ENCODE measurements at regions not wholly inside any gene's neighbourhood (a gene's known extent, or its start where the extent isn't known, plus 50 kb on each side); places are given as distances from the start of the nearest gene placed in this dataset.

DNA sequence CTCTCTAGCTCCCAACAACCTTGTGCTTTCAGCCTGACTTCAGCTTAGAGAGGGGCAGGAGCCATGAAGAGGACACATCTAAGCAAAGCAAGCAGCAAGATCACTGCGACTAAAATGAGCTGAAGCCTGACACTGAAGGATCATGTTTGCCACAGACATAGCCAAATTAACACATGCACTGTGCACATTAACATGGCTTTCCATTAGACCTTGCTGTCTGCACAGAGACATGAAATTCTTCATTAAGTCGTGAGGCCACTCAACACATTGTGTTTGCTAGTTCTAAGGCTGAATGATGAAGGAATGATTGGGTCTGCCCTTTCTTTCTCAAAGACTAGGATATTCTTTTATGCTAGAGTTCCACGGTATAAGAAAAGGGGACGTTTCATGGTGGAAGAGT lies 558.3 kb upstream of the PSMD7 start:
- DNase-seq (no peak), ATAC-seq (no peak)
- Histone ChIP-seq H3K4me1 (no peaks in the 10 kb centered on the region), H3K9me3 (no peaks in the 10 kb centered on the region), H3K27me3 (no peaks in the 10 kb centered on the region), H3K27ac (no peak overlapping the region), H3K36me3 (no peaks in the 10 kb centered on the region), H3K4me3 (no peak overlapping the region)
- 49% methylated on average over 4 of the region's 4 CpGs for whole genome bisulfite sequencing (ENCODE audit: insufficient coverage, low coverage, low lambda C conversion rate, missing lambda C conversion rate)
- intact Hi-C loops (cut with DNase I) = no loop called here
- TF ChIP-seq POLR2A (IDR thresholded peaks at IDR 0.05) = no peak
- TF ChIP-seq, protein P1, sequence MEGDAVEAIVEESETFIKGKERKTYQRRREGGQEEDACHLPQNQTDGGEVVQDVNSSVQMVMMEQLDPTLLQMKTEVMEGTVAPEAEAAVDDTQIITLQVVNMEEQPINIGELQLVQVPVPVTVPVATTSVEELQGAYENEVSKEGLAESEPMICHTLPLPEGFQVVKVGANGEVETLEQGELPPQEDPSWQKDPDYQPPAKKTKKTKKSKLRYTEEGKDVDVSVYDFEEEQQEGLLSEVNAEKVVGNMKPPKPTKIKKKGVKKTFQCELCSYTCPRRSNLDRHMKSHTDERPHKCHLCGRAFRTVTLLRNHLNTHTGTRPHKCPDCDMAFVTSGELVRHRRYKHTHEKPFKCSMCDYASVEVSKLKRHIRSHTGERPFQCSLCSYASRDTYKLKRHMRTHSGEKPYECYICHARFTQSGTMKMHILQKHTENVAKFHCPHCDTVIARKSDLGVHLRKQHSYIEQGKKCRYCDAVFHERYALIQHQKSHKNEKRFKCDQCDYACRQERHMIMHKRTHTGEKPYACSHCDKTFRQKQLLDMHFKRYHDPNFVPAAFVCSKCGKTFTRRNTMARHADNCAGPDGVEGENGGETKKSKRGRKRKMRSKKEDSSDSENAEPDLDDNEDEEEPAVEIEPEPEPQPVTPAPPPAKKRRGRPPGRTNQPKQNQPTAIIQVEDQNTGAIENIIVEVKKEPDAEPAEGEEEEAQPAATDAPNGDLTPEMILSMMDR (IDR thresholded peaks at IDR 0.05) = no peak

DNA sequence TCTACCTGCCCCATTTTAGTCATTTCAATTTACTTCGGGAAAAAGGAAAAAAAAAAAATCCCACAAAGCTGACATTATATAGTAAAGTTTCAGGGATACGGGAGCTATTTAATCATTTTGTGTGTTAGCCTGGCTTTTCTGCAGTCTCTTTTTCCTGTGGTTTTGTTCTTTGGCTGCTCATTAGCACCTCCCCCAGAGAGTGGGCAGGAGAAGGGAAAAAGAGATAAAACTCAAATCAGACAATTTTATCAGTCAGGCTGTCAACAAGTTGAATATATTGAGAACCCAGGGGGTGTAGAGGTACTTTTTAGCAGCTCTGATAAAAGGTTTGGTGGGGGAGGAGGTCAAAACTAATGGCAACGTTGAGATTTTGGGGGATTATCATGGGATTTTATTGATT lies 559.0 kb upstream of the PSMD7 start:
- ATAC-seq (no peak), DNase-seq (no peak)
- no peaks in the 10 kb centered on the region for H3K36me3 ChIP-seq
- WGBS (ENCODE audit: insufficient coverage, low coverage, low lambda C conversion rate, missing lambda C conversion rate) = 43% methylated on average over 3 of the region's 3 CpGs
- TF ChIP-seq, protein P1 (IDR thresholded peaks at IDR 0.05) = no peak
- TF ChIP-seq POLR2A (IDR thresholded peaks at IDR 0.05) = no peak
- H3K27ac ChIP-seq = no peak overlapping the region
- no peaks in the 10 kb centered on the region for H3K4me1 ChIP-seq
- no peaks in the 10 kb centered on the region for H3K27me3 ChIP-seq
- intact Hi-C loops (cut with DNase I) = no loop called here
- H3K4me3 ChIP-seq = no peak overlapping the region
- no peaks in the 10 kb centered on the region for H3K9me3 ChIP-seq

DNA sequence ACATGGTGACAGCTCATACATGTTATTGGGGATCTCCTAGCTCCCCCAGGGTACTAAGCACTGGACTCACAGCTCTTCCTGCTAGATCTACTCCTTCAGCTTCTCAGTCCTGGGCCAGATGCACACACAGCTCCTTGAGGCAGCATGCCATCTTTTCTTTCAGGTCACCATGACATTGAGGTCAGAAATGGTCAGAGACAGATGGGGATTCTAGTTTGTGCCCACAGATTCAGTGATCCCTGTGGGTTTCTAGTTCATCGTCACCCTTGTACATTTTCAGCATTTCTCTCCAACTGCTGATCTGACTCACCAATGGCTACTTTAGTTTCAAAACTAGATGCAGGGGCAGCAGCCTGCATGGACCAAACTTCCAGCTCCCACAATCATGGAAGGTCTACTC lies 560.7 kb upstream of the PSMD7 start:
- WGBS (ENCODE audit: insufficient coverage, low coverage, low lambda C conversion rate, missing lambda C conversion rate) = 80% methylated on average over 1 of the region's 1 CpG
- no peak overlapping the region for H3K27ac ChIP-seq
- DNase-seq (no peak), ATAC-seq (no peak)
- no peaks in the 10 kb centered on the region for H3K9me3 ChIP-seq
- H3K4me3 ChIP-seq = no peak overlapping the region
- intact Hi-C loops (cut with DNase I) = no loop called here
- H3K36me3 ChIP-seq = no peaks in the 10 kb centered on the region
- TF ChIP-seq, protein P1 (IDR thresholded peaks at IDR 0.05) = no peak
- TF ChIP-seq POLR2A (IDR thresholded peaks at IDR 0.05) = no peak
- no peaks in the 10 kb centered on the region for H3K4me1 ChIP-seq
- H3K27me3 ChIP-seq = no peaks in the 10 kb centered on the region

DNA sequence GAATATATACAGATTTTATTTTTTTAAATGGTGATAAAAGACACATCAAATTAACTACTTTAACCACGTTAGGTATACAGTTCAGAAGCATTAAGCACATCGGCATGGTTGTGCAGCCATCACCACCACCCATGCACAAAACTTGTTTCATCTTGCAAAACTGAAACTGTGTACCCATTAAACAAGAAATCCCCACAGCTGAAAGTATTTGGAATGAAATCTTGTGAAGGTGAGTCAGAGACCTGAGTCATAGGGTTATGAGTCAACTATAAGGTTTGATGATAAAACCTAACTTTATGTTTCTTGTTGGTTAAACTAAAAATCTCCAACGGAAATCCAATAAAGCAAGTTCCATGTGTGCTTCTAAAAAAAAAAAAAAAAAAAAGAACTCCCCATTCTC lies 561.6 kb upstream of the PSMD7 start:
- peak in 1 of 4 donors; percentile 59 for ATAC-seq
- no peaks in the 10 kb centered on the region for H3K27me3 ChIP-seq
- H3K4me1 ChIP-seq = no peaks in the 10 kb centered on the region
- H3K27ac ChIP-seq = no peak overlapping the region
- WGBS (ENCODE audit: insufficient coverage, low coverage, low lambda C conversion rate, missing lambda C conversion rate) = 46% methylated on average over 3 of the region's 3 CpGs
- TF ChIP-seq, protein P1 (IDR thresholded peaks at IDR 0.05) = no peak
- TF ChIP-seq POLR2A (IDR thresholded peaks at IDR 0.05) = no peak
- DNase-seq = no peak
- intact Hi-C loops (cut with DNase I) = no loop called here
- no peak overlapping the region for H3K4me3 ChIP-seq
- H3K36me3 ChIP-seq = no peaks in the 10 kb centered on the region
- no peaks in the 10 kb centered on the region for H3K9me3 ChIP-seq

DNA sequence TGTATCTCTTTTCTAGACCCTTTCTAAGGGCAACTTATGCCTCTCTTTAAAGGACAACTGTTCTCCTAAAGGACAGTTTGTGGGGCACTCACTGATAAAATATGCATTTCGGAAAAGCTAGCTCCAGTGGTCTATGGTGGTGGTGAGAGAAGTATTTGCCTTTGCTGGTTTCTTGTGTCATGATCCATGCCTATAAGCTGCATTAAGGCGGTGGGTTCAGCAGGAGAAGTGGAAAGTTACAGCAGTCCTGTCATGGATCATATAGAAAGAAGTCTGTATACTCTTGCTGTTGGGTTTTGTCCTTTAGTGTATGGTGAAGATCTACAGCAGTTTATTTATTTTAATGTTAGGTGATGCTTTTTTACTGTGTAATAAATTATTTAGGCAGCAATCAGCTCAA lies 563.9 kb upstream of the PSMD7 start:
- intact Hi-C loops (cut with DNase I) = no loop called here
- WGBS (ENCODE audit: insufficient coverage, low coverage, low lambda C conversion rate, missing lambda C conversion rate) = 67% methylated on average over 2 of the region's 2 CpGs

More for the DNA sequence above, 563.9 kb upstream of the PSMD7 start:
- Histone ChIP-seq H3K9me3 (no peaks in the 10 kb centered on the region), H3K4me1 (no peaks in the 10 kb centered on the region), H3K4me3 (no peak overlapping the region), H3K27ac (no peak overlapping the region), H3K27me3 (no peaks in the 10 kb centered on the region), H3K36me3 (no peaks in the 10 kb centered on the region)
- no peak for DNase-seq
- ATAC-seq = no peak
- TF ChIP-seq, protein P1 (IDR thresholded peaks at IDR 0.05) = no peak
- TF ChIP-seq POLR2A (IDR thresholded peaks at IDR 0.05) = no peak

All from right lobe of liver (tissue), 6 donors.